ENCODE measurements at regions not wholly inside any gene's neighbourhood (a gene's known extent, or its start where the extent isn't known, plus 50 kb on each side); places are given as distances from the start of the nearest gene placed in this dataset.

DNA sequence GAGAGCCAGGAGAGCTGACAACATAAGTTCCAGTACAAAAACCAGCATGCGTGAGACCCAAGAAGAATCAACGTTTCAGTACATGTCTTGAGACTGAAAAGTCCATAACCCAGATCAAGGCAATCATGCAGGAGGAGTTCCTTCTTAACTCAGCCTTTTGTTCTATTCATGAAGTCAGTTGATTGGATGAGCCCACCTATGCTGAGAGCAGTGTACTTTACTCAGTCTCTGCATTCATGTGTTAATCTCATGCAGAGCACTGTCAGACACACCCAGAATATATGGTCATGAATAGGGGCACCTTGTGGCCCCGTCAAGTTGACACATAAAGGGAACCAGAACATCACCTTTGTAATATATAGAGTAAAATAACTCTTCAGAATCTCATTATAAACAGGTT lies 653.6 kb upstream of the CNTNAP5 start:
- Histone ChIP-seq H3K4me1 (ENCODE audit: insufficient read depth, low read length) (no peaks in the 10 kb centered on the region), H4K20me1 (ENCODE audit: low read length) (no peaks in the 10 kb centered on the region), H3K9me3 (ENCODE audit: low read length) (no peaks in the 10 kb centered on the region), H3K36me3 (ENCODE audit: low read depth, low read length) (no peaks in the 10 kb centered on the region), H3K27me3 (ENCODE audit: low read length) (no peaks in the 10 kb centered on the region), H2AFZ (ENCODE audit: low read length) (no peak overlapping the region), H3K79me2 (ENCODE audit: low read length) (no peaks in the 10 kb centered on the region), H3K4me3 (ENCODE audit: low read length) (no peak overlapping the region), H3K4me2 (ENCODE audit: low read length) (no peak overlapping the region), H3K27ac (ENCODE audit: low read length) (no peak overlapping the region), H3F3A (ENCODE audit: low read length, unreplicated experiment) (no peaks in the 10 kb centered on the region), H3K9me2 (replicated peaks; ENCODE audit: low read length) (no peaks in the 10 kb centered on the region), H3K9ac (ENCODE audit: low read length) (no peak overlapping the region)
- no TSS peak for BruUV-seq (replicated peaks)
- CTCF ChIA-PET = no interaction called here
- intact Hi-C loops (cut with micrococcal nuclease) = no loop called here
- TF ChIP-seq EZH2 (IDR thresholded peaks at IDR 0.05; ENCODE audit: low read length, unreplicated experiment) (no peak), EZH2phosphoT487 (IDR thresholded peaks at IDR 0.05; ENCODE audit: borderline replicate concordance, low read length) (no peak), CTCF (conservative IDR thresholded peaks at IDR 0.05; ENCODE audit: low read depth, low read length) (no peak)
- DNase-seq (no peak), ATAC-seq (no peak)
- POLR2A ChIA-PET (ENCODE audit: unreplicated experiment) = interaction anchor here (0.7 kb wide), 1 partner anchor 50 kb away, joined by 7 read pairs; no protein-coding TSS in a partner anchor

- Histone ChIP-seq H3F3A (ENCODE audit: low read length, unreplicated experiment) (no peaks in the 10 kb centered on the region), H2AFZ (ENCODE audit: low read length) (no peak overlapping the region), H3K9me2 (replicated peaks; ENCODE audit: low read length) (no peaks in the 10 kb centered on the region), H3K4me3 (ENCODE audit: low read length) (no peak overlapping the region), H3K9me3 (ENCODE audit: low read length) (no peaks in the 10 kb centered on the region), H3K27me3 (ENCODE audit: low read length) (no peaks in the 10 kb centered on the region), H3K27ac (ENCODE audit: low read length) (no peak overlapping the region), H3K4me2 (ENCODE audit: low read length) (no peak overlapping the region), H4K20me1 (ENCODE audit: low read length) (no peaks in the 10 kb centered on the region), H3K36me3 (ENCODE audit: low read depth, low read length) (no peaks in the 10 kb centered on the region), H3K79me2 (ENCODE audit: low read length) (no peaks in the 10 kb centered on the region), H3K4me1 (ENCODE audit: insufficient read depth, low read length) (no peaks in the 10 kb centered on the region), H3K9ac (ENCODE audit: low read length) (no peak overlapping the region)
- intact Hi-C loops (cut with micrococcal nuclease) = no loop called here
- BruUV-seq (replicated peaks) = no TSS peak
- ChIA-PET CTCF (no interaction called here), POLR2A (ENCODE audit: unreplicated experiment) (no interaction called here)
- DNase-seq (no peak), ATAC-seq (no peak)
- no peak for TF ChIP-seq CTCF (conservative IDR thresholded peaks at IDR 0.05; ENCODE audit: low read depth, low read length)
- no peak for TF ChIP-seq EZH2phosphoT487 (IDR thresholded peaks at IDR 0.05; ENCODE audit: borderline replicate concordance, low read length)
- TF ChIP-seq EZH2 (IDR thresholded peaks at IDR 0.05; ENCODE audit: low read length, unreplicated experiment) = no peak
Observed at GRCh38 chr2:123380370-123380935, 644.6 kb upstream of the CNTNAP5 start.

DNA sequence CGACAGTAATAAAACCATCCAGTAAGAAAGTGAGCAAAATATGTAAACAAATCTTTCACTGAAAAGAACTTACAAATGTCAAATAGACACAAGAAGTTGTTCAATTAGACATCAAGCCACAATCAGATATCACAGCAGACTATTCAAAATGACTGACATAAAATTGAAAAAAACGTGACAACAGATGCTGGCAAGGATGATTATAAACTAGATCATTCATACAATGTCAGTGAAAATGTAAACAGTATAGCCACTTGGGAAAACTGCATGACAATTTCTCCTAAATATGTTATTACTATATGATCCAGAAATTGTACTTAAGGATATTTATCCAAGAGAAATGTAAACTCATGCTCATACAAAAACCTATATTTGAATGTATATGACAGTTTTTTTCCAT lies 609.4 kb upstream of the CNTNAP5 start:
- Histone ChIP-seq H3K4me3 (ENCODE audit: low read length) (no peak overlapping the region), H3K27ac (ENCODE audit: low read length) (no peak overlapping the region), H3K27me3 (ENCODE audit: low read length) (no peaks in the 10 kb centered on the region), H3K9ac (ENCODE audit: low read length) (no peak overlapping the region), H3K9me3 (ENCODE audit: low read length) (no peaks in the 10 kb centered on the region), H3K4me2 (ENCODE audit: low read length) (no peak overlapping the region), H3K36me3 (ENCODE audit: low read depth, low read length) (no peaks in the 10 kb centered on the region), H3K79me2 (ENCODE audit: low read length) (no peaks in the 10 kb centered on the region), H3K4me1 (ENCODE audit: insufficient read depth, low read length) (no peaks in the 10 kb centered on the region), H2AFZ (ENCODE audit: low read length) (no peak overlapping the region), H4K20me1 (ENCODE audit: low read length) (no peaks in the 10 kb centered on the region), H3K9me2 (replicated peaks; ENCODE audit: low read length) (no peaks in the 10 kb centered on the region), H3F3A (ENCODE audit: low read length, unreplicated experiment) (no peaks in the 10 kb centered on the region)
- no peak for TF ChIP-seq CTCF (conservative IDR thresholded peaks at IDR 0.05; ENCODE audit: low read depth, low read length)
- no peak for TF ChIP-seq EZH2phosphoT487 (IDR thresholded peaks at IDR 0.05; ENCODE audit: borderline replicate concordance, low read length)
- no peak for TF ChIP-seq EZH2 (IDR thresholded peaks at IDR 0.05; ENCODE audit: low read length, unreplicated experiment)
- BruUV-seq (replicated peaks) = no TSS peak
- intact Hi-C loops (cut with micrococcal nuclease) = no loop called here
- ChIA-PET CTCF (no interaction called here), POLR2A (ENCODE audit: unreplicated experiment) (no interaction called here)
- no peak for ATAC-seq
- DNase-seq = no peak

Measured in PC-3 (cell line).